CD4-positive, CD25-positive, alpha-beta regulatory T cell (primary cell): ENCODE measurements at regions not wholly inside any gene's neighbourhood (a gene's known extent, or its start where the extent isn't known, plus 50 kb on each side); places are given as distances from the start of the nearest gene placed in this dataset.

ENCODE experiments used
- ATAC-seq, 2 donors: fragments of 150-1000 bp; cut with Tn5 transposase; one replicate each; pipeline ENCODE4 v1.10.0; 2021; ENCODE audit warnings: low read depth in 2 of 2, moderate number of reproducible peaks in 2 of 2, moderate library complexity in 1 of 2
- DNase-seq, 3 donors: peaks; one replicate each; pipeline versions ENCODE4 v3.0.0 to v3.0.0-alpha.2; 2012 to 2022; ENCODE audit warnings: mixed read lengths in 1 of 3
- H3K27ac ChIP-seq: one replicate; pipeline ENCODE4 v1.7.0; 2013; ENCODE audit warnings: mild to moderate bottlenecking, low read length; ENCODE audit not compliant: insufficient read depth, poor library complexity, severe bottlenecking
- H3K27me3 ChIP-seq: one replicate; pipeline ENCODE4 v1.7.0; 2013; ENCODE audit warnings: low read length; ENCODE audit not compliant: control insufficient read depth, insufficient read depth
- H3K36me3 ChIP-seq: one replicate; pipeline ENCODE4 v1.7.0; 2013; ENCODE audit warnings: mild to moderate bottlenecking, low read length, moderate library complexity; ENCODE audit not compliant: control insufficient read depth, insufficient read depth
- H3K4me1 ChIP-seq: 2 replicates; pipeline ENCODE4 v1.7.0; 2013; ENCODE audit warnings: mild to moderate bottlenecking, low read length; ENCODE audit not compliant: insufficient read depth, control insufficient read depth, poor library complexity, severe bottlenecking
- H3K4me3 ChIP-seq: one replicate; pipeline ENCODE4 v1.7.0; 2013; ENCODE audit warnings: low read depth, mild to moderate bottlenecking, low read length, moderate library complexity
- H3K9me3 ChIP-seq, 2 experiments: 1 replicate in 1 of 2; 2 replicates in 1 of 2; pipeline ENCODE4 v1.7.0; 2013; ENCODE audit warnings: low read length in 2 of 2, mild to moderate bottlenecking in 1 of 2, moderate library complexity in 1 of 2; ENCODE audit not compliant: control insufficient read depth in 2 of 2
- H3K27ac Mint-ChIP-seq, 3 donors: one replicate each; pipeline ENCODE4 v1.8.0; 2020 to 2022; ENCODE audit warnings: mild to moderate bottlenecking in 3 of 3, mixed read lengths in 3 of 3, moderate library complexity in 2 of 3
- H3K27me3 Mint-ChIP-seq: one replicate; pipeline ENCODE4 v1.8.0; 2022; ENCODE audit warnings: mild to moderate bottlenecking, mixed read lengths
- H3K36me3 Mint-ChIP-seq: one replicate; pipeline ENCODE4 v1.8.0; 2020; ENCODE audit warnings: mixed read lengths
- H3K4me1 Mint-ChIP-seq, 4 donors: one replicate each; pipeline ENCODE4 v1.8.0; 2020 to 2022; ENCODE audit warnings: mixed read lengths in 4 of 4, mild to moderate bottlenecking in 1 of 4
- H3K4me3 Mint-ChIP-seq, 4 donors: one replicate each; pipeline ENCODE4 v1.8.0; 2020 to 2022; ENCODE audit warnings: mild to moderate bottlenecking in 4 of 4, mixed read lengths in 4 of 4, moderate library complexity in 3 of 4
- H3K9me3 Mint-ChIP-seq, 7 donors: one replicate each; pipeline ENCODE4 v1.8.0; 2020 to 2022; ENCODE audit warnings: mixed read lengths in 7 of 7, mild to moderate bottlenecking in 3 of 7, moderate library complexity in 2 of 7

DNA sequence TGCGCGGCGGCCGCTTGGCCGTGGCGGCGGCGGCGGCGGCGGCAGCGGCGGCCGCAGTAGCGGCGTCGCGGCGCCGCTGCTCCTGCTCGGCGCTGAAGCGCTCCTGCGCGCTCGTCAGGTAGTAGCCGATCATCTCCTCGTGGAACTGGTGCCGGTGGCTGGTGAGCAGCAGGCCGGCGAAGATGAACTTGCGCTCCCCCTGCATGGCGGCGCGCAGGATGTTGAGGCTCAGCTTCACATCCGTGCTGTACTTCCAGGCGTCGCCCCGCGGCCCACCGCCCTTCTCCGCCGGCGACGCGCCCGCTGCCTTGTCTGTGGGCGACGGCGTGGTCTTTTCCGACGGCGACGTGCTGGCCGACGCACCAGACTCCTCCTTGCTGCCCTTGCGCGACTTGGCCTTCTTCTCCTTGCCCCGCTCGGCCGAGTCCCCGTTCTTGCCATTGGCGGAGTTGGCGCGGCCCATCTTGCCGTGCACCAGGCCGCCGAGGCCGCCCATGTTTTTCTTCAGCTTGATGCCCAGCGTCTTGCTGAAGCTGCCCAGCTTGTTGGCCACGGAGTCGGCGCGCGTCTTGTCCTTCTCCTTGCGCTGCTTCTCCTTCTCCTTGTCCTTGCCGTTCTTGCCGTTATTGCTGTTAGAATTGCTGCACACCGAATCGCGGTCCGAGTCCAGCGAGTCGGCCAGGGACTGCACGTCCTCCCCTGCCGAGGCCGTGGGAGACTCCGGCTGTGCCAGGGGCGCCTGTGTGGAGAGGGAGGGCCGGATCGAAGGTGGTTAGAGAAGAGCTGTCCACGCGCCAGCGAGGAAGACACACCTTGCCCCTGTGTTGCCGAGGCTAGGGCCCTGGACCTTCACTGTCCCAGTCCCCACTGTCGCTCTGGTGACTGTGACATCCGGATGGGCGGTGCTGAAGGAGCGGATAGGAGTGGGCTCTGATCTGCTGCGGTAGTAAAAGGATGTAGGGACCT, 157.6 kb downstream of the KLF13 start:
- peaks cover 8% of the 10 kb centered on the region for H3K27me3 ChIP-seq
- peak overlapping the region; percentile 84 to 90 (median 86) for H3K4me3 Mint-ChIP-seq
- peak; percentile 20 to 21 for ATAC-seq
- H3K4me1 Mint-ChIP-seq: peaks cover 5 to 47% (median 15%) of the 10 kb centered on the region in 4 donors
- DNase-seq: peak in 2 of 3 donors; percentile 29 to 64
- no peak overlapping the region for H3K4me3 ChIP-seq
- no peaks in the 10 kb centered on the region for H3K36me3 Mint-ChIP-seq
- H3K27me3 Mint-ChIP-seq: peaks cover 53% of the 10 kb centered on the region
- peak overlapping the region; percentile 20 to 80 (median 62) for H3K27ac Mint-ChIP-seq
- peaks cover 0 to 1% (median 0%) of the 10 kb centered on the region in 7 donors for H3K9me3 Mint-ChIP-seq
- H3K27ac ChIP-seq: no peak overlapping the region
- no peaks in the 10 kb centered on the region for H3K36me3 ChIP-seq
- H3K9me3 ChIP-seq: no peaks in the 10 kb centered on the region
- H3K4me1 ChIP-seq: peaks cover 21% of the 10 kb centered on the region

DNA sequence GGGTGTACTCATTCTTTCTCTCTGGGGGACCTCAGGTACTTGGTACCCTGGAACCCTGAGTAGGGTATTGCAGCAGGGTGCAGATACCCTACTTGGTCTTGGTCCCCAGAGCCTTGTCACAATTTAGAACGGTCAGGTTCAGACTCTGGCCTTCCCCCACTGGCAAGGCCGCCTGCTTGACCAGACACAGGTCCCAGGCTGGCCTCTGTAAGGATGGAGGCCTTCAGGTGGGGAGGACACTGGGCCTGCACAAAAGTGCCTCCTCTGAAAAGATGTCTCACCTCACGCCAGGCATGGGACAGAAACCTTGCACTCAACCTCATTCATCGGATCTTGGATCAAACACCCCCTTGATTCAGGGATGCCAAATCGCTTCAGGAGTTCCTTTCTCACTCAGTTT, 158.4 kb downstream of the KLF13 start:
- Histone ChIP-seq H3K27me3 (peaks cover 8% of the 10 kb centered on the region), H3K4me3 (no peak overlapping the region), H3K4me1 (peaks cover 24% of the 10 kb centered on the region), H3K36me3 (no peaks in the 10 kb centered on the region), H3K27ac (no peak overlapping the region), H3K9me3 (no peaks in the 10 kb centered on the region)
- peak in 1 of 3 donors; percentile 7 for DNase-seq
- Mint-ChIP-seq H3K27ac (peak overlapping the region; percentile 20 to 80 (median 62)), H3K4me1 (peaks cover 6 to 51% (median 16%) of the 10 kb centered on the region in 4 donors), H3K9me3 (peaks cover 0 to 1% (median 0%) of the 10 kb centered on the region in 7 donors), H3K4me3 (peak overlapping the region; percentile 84 to 90 (median 86)), H3K27me3 (peaks cover 54% of the 10 kb centered on the region), H3K36me3 (no peaks in the 10 kb centered on the region)
- no peak for ATAC-seq

- H3K4me3 ChIP-seq: no peak overlapping the region
- Mint-ChIP-seq H3K27me3 (peaks cover 51% of the 10 kb centered on the region), H3K9me3 (peaks cover 0 to 4% (median 0%) of the 10 kb centered on the region in 7 donors), H3K36me3 (no peaks in the 10 kb centered on the region), H3K4me3 (peak overlapping the region in 3 of 4 donors; percentile 27 to 86 (median 84)), H3K4me1 (peaks cover 10 to 53% (median 19%) of the 10 kb centered on the region in 4 donors), H3K27ac (peak overlapping the region in 1 of 3 donors; percentile 80)
- DNase-seq: no peak
- H3K9me3 ChIP-seq: no peaks in the 10 kb centered on the region
- H3K4me1 ChIP-seq: peaks cover 27% of the 10 kb centered on the region
- no peak overlapping the region for H3K27ac ChIP-seq
- H3K36me3 ChIP-seq: no peaks in the 10 kb centered on the region
- H3K27me3 ChIP-seq: peaks cover 7% of the 10 kb centered on the region
- no peak for ATAC-seq
Observed at GRCh38 chr15:31485431-31485830, 158.8 kb downstream of the KLF13 start.

DNA sequence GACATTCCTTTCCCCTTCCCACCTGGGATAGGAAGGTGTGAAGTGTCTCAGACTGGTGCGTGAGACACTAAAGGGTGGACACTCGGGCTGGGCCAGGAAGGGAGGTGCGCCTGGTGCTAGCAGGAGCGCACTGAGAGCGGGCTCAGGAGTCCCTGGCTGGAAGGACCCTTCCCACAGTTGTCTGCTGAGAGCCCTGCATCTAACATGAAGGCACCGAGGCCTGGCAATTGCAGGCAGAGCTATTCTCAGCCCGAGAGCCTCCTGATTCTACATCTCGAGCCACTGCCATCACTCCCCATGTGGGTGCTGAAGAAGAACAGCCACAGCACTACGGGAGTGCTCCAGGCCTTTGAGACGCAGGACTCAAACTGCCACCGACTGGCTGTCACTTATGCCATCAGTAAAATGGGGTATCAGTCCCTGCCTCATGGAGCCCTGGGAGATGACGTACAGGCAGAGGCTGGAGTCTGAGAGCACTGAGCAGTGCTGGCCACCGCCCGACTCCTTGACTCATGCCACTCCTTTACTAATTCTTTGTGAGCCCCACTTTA, 159.4 kb downstream of the KLF13 start:
- DNase-seq (no peak), ATAC-seq (no peak)
- Mint-ChIP-seq H3K27me3 (peaks cover 46% of the 10 kb centered on the region), H3K36me3 (no peaks in the 10 kb centered on the region), H3K4me1 (peaks cover 10 to 49% (median 20%) of the 10 kb centered on the region in 4 donors), H3K9me3 (peaks cover 0 to 6% (median 1%) of the 10 kb centered on the region in 7 donors), H3K27ac (peak overlapping the region in 2 of 3 donors; percentile 25 to 77), H3K4me3 (peak overlapping the region in 1 of 4 donors; percentile 84)
- no peaks in the 10 kb centered on the region for H3K36me3 ChIP-seq
- H3K27ac ChIP-seq: no peak overlapping the region
- no peak overlapping the region for H3K4me3 ChIP-seq
- peaks cover 0 to 1% of the 10 kb centered on the region in 2 experiments for H3K9me3 ChIP-seq
- peaks cover 27% of the 10 kb centered on the region for H3K4me1 ChIP-seq
- peaks cover 6% of the 10 kb centered on the region for H3K27me3 ChIP-seq

GRCh38 chr15:31486506-31486905, 159.9 kb downstream of the KLF13 start:
- Mint-ChIP-seq H3K36me3 (peaks cover under 1% of the 10 kb centered on the region), H3K9me3 (peaks cover 0 to 11% (median 4%) of the 10 kb centered on the region in 7 donors), H3K4me1 (peaks cover 10 to 45% (median 20%) of the 10 kb centered on the region in 4 donors), H3K4me3 (peak overlapping the region in 1 of 4 donors; percentile 35), H3K27ac (peak overlapping the region in 2 of 3 donors; percentile 71 to 77), H3K27me3 (peaks cover 47% of the 10 kb centered on the region)
- Histone ChIP-seq H3K27me3 (peaks cover 3% of the 10 kb centered on the region), H3K36me3 (no peaks in the 10 kb centered on the region), H3K9me3 (peaks cover 4 to 6% of the 10 kb centered on the region in 2 experiments), H3K27ac (no peak overlapping the region), H3K4me3 (no peak overlapping the region), H3K4me1 (peaks cover 27% of the 10 kb centered on the region)
- no peak for ATAC-seq
- no peak for DNase-seq

DNA sequence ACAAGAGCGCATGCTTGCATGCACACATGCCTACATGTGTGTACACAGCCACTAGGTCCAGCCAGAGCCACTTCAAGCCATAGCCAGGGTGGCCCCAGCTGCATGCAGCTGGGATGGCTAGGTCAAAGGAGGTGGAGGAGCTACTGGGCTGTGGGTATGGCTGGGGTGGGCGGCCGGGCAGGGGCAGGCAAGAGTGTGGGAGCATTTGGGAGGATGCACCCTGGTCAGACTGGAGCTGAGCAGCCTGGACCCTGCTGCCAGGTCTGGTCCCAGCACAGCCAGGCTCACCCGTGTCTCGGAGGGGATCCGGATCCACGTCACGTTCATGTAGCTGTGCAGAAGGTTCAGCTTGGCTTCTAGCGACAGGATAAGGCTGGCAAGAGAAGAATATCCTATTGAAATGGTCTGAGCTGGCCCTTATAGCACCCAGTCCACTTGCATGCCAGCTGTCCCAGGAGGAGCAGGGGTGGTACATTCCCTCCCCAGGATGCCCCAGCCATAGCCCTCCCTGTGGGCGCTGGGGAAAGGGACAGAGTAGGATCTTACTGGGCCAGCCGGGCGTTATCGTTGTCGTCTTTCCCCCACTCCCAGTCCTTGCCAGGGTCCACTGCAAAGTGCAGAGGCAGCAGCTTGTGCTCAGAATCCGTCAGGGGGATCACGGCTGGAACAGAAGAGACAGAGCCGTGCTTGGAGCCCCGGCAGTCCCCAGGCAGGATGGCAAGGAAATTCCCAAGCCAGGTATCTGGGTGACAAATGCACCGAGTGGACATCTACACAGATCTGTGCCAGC, 160.5 kb downstream of the KLF13 start:
- Histone ChIP-seq H3K36me3 (no peaks in the 10 kb centered on the region), H3K4me3 (no peak overlapping the region), H3K27me3 (peaks cover 2% of the 10 kb centered on the region), H3K4me1 (peaks cover 27% of the 10 kb centered on the region), H3K27ac (no peak overlapping the region), H3K9me3 (peaks cover 7 to 12% of the 10 kb centered on the region in 2 experiments)
- ATAC-seq (no peak), DNase-seq (no peak)
- H3K36me3 Mint-ChIP-seq: peaks cover 3% of the 10 kb centered on the region
- peaks cover 46% of the 10 kb centered on the region for H3K27me3 Mint-ChIP-seq
- H3K9me3 Mint-ChIP-seq: peaks cover 0 to 14% (median 4%) of the 10 kb centered on the region in 7 donors
- peak overlapping the region in 1 of 4 donors; percentile 35 for H3K4me3 Mint-ChIP-seq
- peak overlapping the region in 1 of 3 donors; percentile 77 for H3K27ac Mint-ChIP-seq
- peaks cover 10 to 40% (median 20%) of the 10 kb centered on the region in 4 donors for H3K4me1 Mint-ChIP-seq

- Histone ChIP-seq H3K4me1 (peaks cover 19% of the 10 kb centered on the region), H3K4me3 (no peak overlapping the region), H3K9me3 (peaks cover 7 to 12% of the 10 kb centered on the region in 2 experiments), H3K27ac (no peak overlapping the region), H3K27me3 (no peaks in the 10 kb centered on the region), H3K36me3 (no peaks in the 10 kb centered on the region)
- peaks cover 3% of the 10 kb centered on the region for H3K36me3 Mint-ChIP-seq
- peak in 1 of 3 donors; percentile 23 for DNase-seq
- peaks cover 38% of the 10 kb centered on the region for H3K27me3 Mint-ChIP-seq
- ATAC-seq: no peak
- peaks cover 7 to 37% (median 18%) of the 10 kb centered on the region in 4 donors for H3K4me1 Mint-ChIP-seq
- H3K4me3 Mint-ChIP-seq: peak overlapping the region in 1 of 4 donors; percentile 8
- peaks cover 0 to 14% (median 4%) of the 10 kb centered on the region in 7 donors for H3K9me3 Mint-ChIP-seq
- H3K27ac Mint-ChIP-seq: peak overlapping the region in 1 of 3 donors; percentile 32
Observed at GRCh38 chr15:31487811-31488436, 161.3 kb downstream of the KLF13 start.
